ENCODE measurements at regions not wholly inside any gene's neighbourhood (a gene's known extent, or its start where the extent isn't known, plus 50 kb on each side); places are given as distances from the start of the nearest gene placed in this dataset.

- TF ChIP-seq, protein P1, sequence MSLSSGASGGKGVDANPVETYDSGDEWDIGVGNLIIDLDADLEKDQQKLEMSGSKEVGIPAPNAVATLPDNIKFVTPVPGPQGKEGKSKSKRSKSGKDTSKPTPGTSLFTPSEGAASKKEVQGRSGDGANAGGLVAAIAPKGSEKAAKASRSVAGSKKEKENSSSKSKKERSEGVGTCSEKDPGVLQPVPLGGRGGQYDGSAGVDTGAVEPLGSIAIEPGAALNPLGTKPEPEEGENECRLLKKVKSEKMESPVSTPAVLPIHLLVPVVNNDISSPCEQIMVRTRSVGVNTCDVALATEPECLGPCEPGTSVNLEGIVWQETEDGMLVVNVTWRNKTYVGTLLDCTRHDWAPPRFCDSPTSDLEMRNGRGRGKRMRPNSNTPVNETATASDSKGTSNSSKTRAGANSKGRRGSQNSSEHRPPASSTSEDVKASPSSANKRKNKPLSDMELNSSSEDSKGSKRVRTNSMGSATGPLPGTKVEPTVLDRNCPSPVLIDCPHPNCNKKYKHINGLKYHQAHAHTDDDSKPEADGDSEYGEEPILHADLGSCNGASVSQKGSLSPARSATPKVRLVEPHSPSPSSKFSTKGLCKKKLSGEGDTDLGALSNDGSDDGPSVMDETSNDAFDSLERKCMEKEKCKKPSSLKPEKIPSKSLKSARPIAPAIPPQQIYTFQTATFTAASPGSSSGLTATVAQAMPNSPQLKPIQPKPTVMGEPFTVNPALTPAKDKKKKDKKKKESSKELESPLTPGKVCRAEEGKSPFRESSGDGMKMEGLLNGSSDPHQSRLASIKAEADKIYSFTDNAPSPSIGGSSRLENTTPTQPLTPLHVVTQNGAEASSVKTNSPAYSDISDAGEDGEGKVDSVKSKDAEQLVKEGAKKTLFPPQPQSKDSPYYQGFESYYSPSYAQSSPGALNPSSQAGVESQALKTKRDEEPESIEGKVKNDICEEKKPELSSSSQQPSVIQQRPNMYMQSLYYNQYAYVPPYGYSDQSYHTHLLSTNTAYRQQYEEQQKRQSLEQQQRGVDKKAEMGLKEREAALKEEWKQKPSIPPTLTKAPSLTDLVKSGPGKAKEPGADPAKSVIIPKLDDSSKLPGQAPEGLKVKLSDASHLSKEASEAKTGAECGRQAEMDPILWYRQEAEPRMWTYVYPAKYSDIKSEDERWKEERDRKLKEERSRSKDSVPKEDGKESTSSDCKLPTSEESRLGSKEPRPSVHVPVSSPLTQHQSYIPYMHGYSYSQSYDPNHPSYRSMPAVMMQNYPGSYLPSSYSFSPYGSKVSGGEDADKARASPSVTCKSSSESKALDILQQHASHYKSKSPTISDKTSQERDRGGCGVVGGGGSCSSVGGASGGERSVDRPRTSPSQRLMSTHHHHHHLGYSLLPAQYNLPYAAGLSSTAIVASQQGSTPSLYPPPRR (CRISPR knock-in tag; IDR thresholded peaks at IDR 0.05; ENCODE audit: borderline replicate concordance), result no peak
- no peak for TF ChIP-seq FOXK1 (CRISPR knock-in tag; IDR thresholded peaks at IDR 0.05; ENCODE audit: borderline replicate concordance)
- TF ChIP-seq GTF2E2 (tag; IDR thresholded peaks at IDR 0.05), result no peak
- no peak for TF ChIP-seq POLR2AphosphoS2 (IDR thresholded peaks at IDR 0.05; ENCODE audit: low read length)
- TF ChIP-seq SLC30A9 (CRISPR knock-in tag; IDR thresholded peaks at IDR 0.05), result no peak
- TF ChIP-seq MLX (CRISPR knock-in tag; conservative IDR thresholded peaks at IDR 0.05), result no peak
- no peak for TF ChIP-seq MECOM (CRISPR knock-in tag; IDR thresholded peaks at IDR 0.05)
- TF ChIP-seq NCOA6 (IDR thresholded peaks at IDR 0.05), result no peak
- no peak for TF ChIP-seq SMAD4 (CRISPR knock-in tag; conservative IDR thresholded peaks at IDR 0.05)
- no peak for TF ChIP-seq CTCFL (IDR thresholded peaks at IDR 0.05; ENCODE audit: borderline replicate concordance, insufficient read depth, low read depth, low read length, poor library complexity, severe bottlenecking)
- TF ChIP-seq ZNF217 (CRISPR knock-in tag; IDR thresholded peaks at IDR 0.05), result no peak
- no peak for TF ChIP-seq RBM25 (IDR thresholded peaks at IDR 0.05; ENCODE audit: low read depth, low read length, severe bottlenecking)
- TF ChIP-seq, protein P2, sequence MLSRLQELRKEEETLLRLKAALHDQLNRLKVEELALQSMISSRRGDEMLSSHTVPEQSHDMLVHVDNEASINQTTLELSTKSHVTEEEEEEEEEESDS (CRISPR knock-in tag; IDR thresholded peaks at IDR 0.05), result no peak
- TF ChIP-seq PCBP2 (IDR thresholded peaks at IDR 0.05; ENCODE audit: low read depth, low read length, poor library complexity, severe bottlenecking), result no peak
- TF ChIP-seq, protein P3, sequence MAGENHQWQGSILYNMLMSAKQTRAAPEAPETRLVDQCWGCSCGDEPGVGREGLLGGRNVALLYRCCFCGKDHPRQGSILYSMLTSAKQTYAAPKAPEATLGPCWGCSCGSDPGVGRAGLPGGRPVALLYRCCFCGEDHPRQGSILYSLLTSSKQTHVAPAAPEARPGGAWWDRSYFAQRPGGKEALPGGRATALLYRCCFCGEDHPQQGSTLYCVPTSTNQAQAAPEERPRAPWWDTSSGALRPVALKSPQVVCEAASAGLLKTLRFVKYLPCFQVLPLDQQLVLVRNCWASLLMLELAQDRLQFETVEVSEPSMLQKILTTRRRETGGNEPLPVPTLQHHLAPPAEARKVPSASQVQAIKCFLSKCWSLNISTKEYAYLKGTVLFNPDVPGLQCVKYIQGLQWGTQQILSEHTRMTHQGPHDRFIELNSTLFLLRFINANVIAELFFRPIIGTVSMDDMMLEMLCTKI (IDR thresholded peaks at IDR 0.05; ENCODE audit: partially characterized antibody), result no peak
- TF ChIP-seq BCOR (IDR thresholded peaks at IDR 0.05), result 0 out of 2 replicates have a peak, but pooled peaks have one; percentile 26
- TF ChIP-seq CSDE1 (IDR thresholded peaks at IDR 0.05), result no peak
- peak; percentile 92 for TF ChIP-seq ZNF263 (CRISPR knock-in tag; IDR thresholded peaks at IDR 0.05; ENCODE audit: borderline replicate concordance)
- no peak for TF ChIP-seq GABPA (tag; conservative IDR thresholded peaks at IDR 0.05; ENCODE audit: low read depth)
These were observed 111.0 kb downstream of the FAM53A start (continued) for GRCh38 chr4:1572964-1573720.

Measured in K562 (cell line).